IMR-90 (cell line): ENCODE measurements at regions not wholly inside any gene's neighbourhood (a gene's known extent, or its start where the extent isn't known, plus 50 kb on each side); places are given as distances from the start of the nearest gene placed in this dataset.

Experiments used
- ATAC-seq: fragments of 200-7000 bp; cut with Tn5 transposase; 2 replicates; pipeline ENCODE4 v1.9.1; 2020; ENCODE audit warnings: low read depth, mild to moderate bottlenecking, moderate library complexity
- BruUV-seq: library from RNA; stranded (reverse); fragments of 400-500 nt; replicated peaks from 2 replicates; lab custom pipeline; 2021; lab: Mats Ljungman, UMichigan
- CTCF ChIA-PET: fragments of 300-600 bp; formaldehyde crosslinking; extraction: SDS; loops from one replicate; lab custom pipeline; 2021; ENCODE audit warnings: antibody characterized with exemption; lab: Yijun Ruan, JAX
- POLR2A ChIA-PET: fragments of 300-600 bp; sonication (Branson Sonifier 250); formaldehyde crosslinking; loops from one replicate; lab custom pipeline; 2022; ENCODE audit warnings: antibody characterized with exemption; ENCODE audit not compliant: unreplicated experiment; lab: Charles Lee
- DNase-seq: peaks from one replicate; pipeline ENCODE4 v3.0.0; 2013
- H2AFZ ChIP-seq: replicated peaks from 2 replicates; pipeline ENCODE3; 2013; ENCODE audit warnings: low read length, mild to moderate bottlenecking; ENCODE audit not compliant: poor library complexity
- H2AK5ac ChIP-seq: 2 replicates; pipeline ENCODE4 v1.6.1; 2013; ENCODE audit warnings: low read depth, low read length, inconsistent platforms
- H2AK9ac ChIP-seq: replicated peaks from 2 replicates; pipeline ENCODE3; 2013; ENCODE audit warnings: mild to moderate bottlenecking, low read depth, low read length, moderate library complexity; ENCODE audit not compliant: poor library complexity
- H2BK120ac ChIP-seq: 2 replicates; pipeline ENCODE4 v1.6.1; 2013; ENCODE audit warnings: low read depth, low read length, inconsistent platforms
- H2BK15ac ChIP-seq: 3 replicates; pipeline ENCODE4 v1.6.1; 2013; ENCODE audit warnings: low read depth, low read length, inconsistent platforms
- H2BK20ac ChIP-seq: 2 replicates; pipeline ENCODE4 v1.6.1; 2013; ENCODE audit warnings: low read depth, mild to moderate bottlenecking, inconsistent platforms, low read length, moderate library complexity
- H2BK5ac ChIP-seq: 2 replicates; pipeline ENCODE4 v1.6.1; 2013; ENCODE audit warnings: mild to moderate bottlenecking, low read depth, low read length, inconsistent platforms; ENCODE audit not compliant: poor library complexity, severe bottlenecking
- H3K14ac ChIP-seq: replicated peaks from 2 replicates; pipeline ENCODE4 v1.6.1; 2013; ENCODE audit warnings: low read depth, low read length, inconsistent platforms
- H3K18ac ChIP-seq: 2 replicates; pipeline ENCODE4 v1.6.1; 2013; ENCODE audit warnings: low read depth, low read length, control low read depth
- H3K23ac ChIP-seq: 2 replicates; pipeline ENCODE4 v1.6.1; 2013; ENCODE audit warnings: low read depth, low read length, inconsistent platforms
- H3K27ac ChIP-seq: 2 replicates; pipeline ENCODE4 v1.5.1; 2013; ENCODE audit warnings: mild to moderate bottlenecking, control low read depth, low read length; ENCODE audit not compliant: insufficient read depth
- H3K27me3 ChIP-seq: 2 replicates; pipeline ENCODE4 v1.6.1; 2013; ENCODE audit warnings: low read length; ENCODE audit not compliant: control insufficient read depth, insufficient read depth
- H3K36me3 ChIP-seq: 2 replicates; pipeline ENCODE4 v1.6.1; 2013; ENCODE audit warnings: low read length, mixed read lengths; ENCODE audit not compliant: control insufficient read depth, insufficient read depth
- H3K4ac ChIP-seq: 2 replicates; pipeline ENCODE4 v1.6.1; 2013; ENCODE audit warnings: low read depth, low read length, inconsistent platforms
- H3K4me1 ChIP-seq: 2 replicates; pipeline ENCODE4 v1.6.1; 2013; ENCODE audit warnings: low read length, mixed read lengths; ENCODE audit not compliant: control insufficient read depth, insufficient read depth
- H3K4me2 ChIP-seq: 2 replicates; pipeline ENCODE4 v1.6.1; 2013; ENCODE audit warnings: low read depth, mild to moderate bottlenecking, control low read depth, low read length, moderate library complexity
- H3K4me3 ChIP-seq: 2 replicates; pipeline ENCODE4 v1.5.1; 2013; ENCODE audit warnings: low read depth, mild to moderate bottlenecking, control low read depth, low read length, moderate library complexity; ENCODE audit not compliant: insufficient read depth
- H3K56ac ChIP-seq: 2 replicates; pipeline ENCODE4 v1.6.1; 2013; ENCODE audit warnings: low read length, inconsistent platforms; ENCODE audit not compliant: insufficient read depth; ENCODE audit errors: extremely low read depth
- H3K79me1 ChIP-seq, 2 experiments: 2 replicates each; pipeline ENCODE4 v1.6.1; 2013; ENCODE audit warnings: low read length in 2 of 2, inconsistent platforms in 1 of 2, low read depth in 1 of 2
- H3K9ac ChIP-seq: 2 replicates; pipeline ENCODE4 v1.6.1; 2013; ENCODE audit warnings: low read depth, low read length, control low read depth
- H3K9me1 ChIP-seq: 2 replicates; pipeline ENCODE4 v1.6.1; 2013; ENCODE audit warnings: low read length, inconsistent platforms; ENCODE audit not compliant: insufficient read depth
- H3K9me3 ChIP-seq: 2 replicates; pipeline ENCODE4 v1.6.1; 2013; ENCODE audit warnings: low read length; ENCODE audit not compliant: control insufficient read depth, insufficient read depth
- H4K20me1 ChIP-seq: 2 replicates; pipeline ENCODE4 v1.6.1; 2013; ENCODE audit warnings: low read length, inconsistent platforms; ENCODE audit not compliant: insufficient read depth
- H4K5ac ChIP-seq: 2 replicates; pipeline ENCODE4 v1.6.1; 2013; ENCODE audit warnings: mild to moderate bottlenecking, low read depth, low read length, control low read depth
- H4K8ac ChIP-seq, 2 experiments: 2 replicates each; pipeline ENCODE4 v1.6.1; 2013; ENCODE audit warnings: low read depth in 2 of 2, low read length in 2 of 2, control low read depth in 1 of 2, inconsistent platforms in 1 of 2
- H4K91ac ChIP-seq: 2 replicates; pipeline ENCODE4 v1.6.1; 2013; ENCODE audit warnings: low read depth, low read length, inconsistent platforms; ENCODE audit not compliant: insufficient read depth
- BHLHE40 ChIP-seq: fragments of 150-350 bp; IDR thresholded peaks from 2 replicates; pipeline ENCODE4 v1.6.1; 2016; ENCODE audit warnings: mild to moderate bottlenecking, low read depth, low read length
- CEBPB ChIP-seq: IDR thresholded peaks from 2 replicates; pipeline ENCODE4 v1.6.1; 2012; ENCODE audit warnings: low read depth, low read length, improper control_type of control experiment
- ELK1 ChIP-seq: fragments of 150-350 bp; IDR thresholded peaks from 2 replicates; pipeline ENCODE4 v1.6.1; 2016; ENCODE audit warnings: low read depth, mild to moderate bottlenecking, low read length, moderate library complexity, borderline replicate concordance
- FOS ChIP-seq: fragments of 150-350 bp; IDR thresholded peaks from 2 replicates; pipeline ENCODE4 v1.6.1; 2016; ENCODE audit warnings: low read depth, low read length
- MAFK ChIP-seq: IDR thresholded peaks from 2 replicates; pipeline ENCODE4 v1.6.1; 2012; ENCODE audit warnings: low read depth, low read length, improper control_type of control experiment
- RAD21 ChIP-seq: IDR thresholded peaks from 2 replicates; pipeline ENCODE4 v1.6.1; 2012; ENCODE audit warnings: low read length, improper control_type of control experiment
- RCOR1 ChIP-seq: IDR thresholded peaks from 2 replicates; pipeline ENCODE4 v1.6.1; 2012; ENCODE audit warnings: mild to moderate bottlenecking, low read length, improper control_type of control experiment; ENCODE audit not compliant: insufficient replicate concordance
- RFX5 ChIP-seq: IDR thresholded peaks from 2 replicates; pipeline ENCODE4 v1.8.0; 2012; ENCODE audit warnings: low read depth, mild to moderate bottlenecking, low read length, moderate library complexity
- USF2 ChIP-seq: fragments of 150-350 bp; IDR thresholded peaks from 2 replicates; pipeline ENCODE4 v1.6.1; 2017; ENCODE audit warnings: mild to moderate bottlenecking, antibody characterized with exemption, low read length, low read depth
- WGBS, 2 experiments: methylation state at CpG; one replicate each; pipeline versions ENCODE4 v1.1.5 to v1.1.7; 2013; ENCODE audit warnings: missing lambda C conversion rate in 2 of 2; ENCODE audit not compliant: insufficient read length in 1 of 2; ENCODE audit errors: extremely low coverage in 2 of 2; 5-methylcytosine and 5-hydroxymethylcytosine counted together
- dilution Hi-C: fragments of 300-500 bp; cut with HindIII; formaldehyde crosslinking; loops from one replicate; pipeline ENCODE4 v1.14.3; 2018; ENCODE audit warnings: low sequenced_read_pairs; ENCODE audit not compliant: unreplicated experiment
- in situ Hi-C: fragments of 300-500 bp; cut with MboI; formaldehyde crosslinking; loops from 3 replicates; pipeline ENCODE4 v1.14.3; 2019; ENCODE audit warnings: low sequenced_read_pairs, inconsistent platforms, mixed read lengths
- intact Hi-C: fragments of 100-400 bp; cut with micrococcal nuclease; formaldehyde crosslinking; loops from 2 replicates; pipeline ENCODE4 v1.10.0; 2022

- no peak overlapping the region for H3K9ac ChIP-seq
- no peak overlapping the region for H3K4me2 ChIP-seq
- no peak overlapping the region for H2AK5ac ChIP-seq
- H2BK20ac ChIP-seq: no peak overlapping the region
- H3K9me3 ChIP-seq: no peaks in the 10 kb centered on the region
- dilution Hi-C loops: no loop called here
- DNase-seq: no peak
- H4K91ac ChIP-seq: no peak overlapping the region
- ChIA-PET POLR2A (no interaction called here), CTCF (no interaction called here)
- no peak overlapping the region for H3K4ac ChIP-seq
- no peak overlapping the region for H3K14ac ChIP-seq
- no peak overlapping the region for H3K23ac ChIP-seq
- H2BK5ac ChIP-seq: no peak overlapping the region
- no TSS peak for BruUV-seq
- H3K27me3 ChIP-seq: no peaks in the 10 kb centered on the region
- no peaks in the 10 kb centered on the region for H3K79me1 ChIP-seq
- TF ChIP-seq BHLHE40: no peak
- TF ChIP-seq RAD21: no peak
- TF ChIP-seq ELK1: no peak
- TF ChIP-seq FOS: no peak
- no peak for TF ChIP-seq USF2
- no peak for TF ChIP-seq CEBPB
- TF ChIP-seq RFX5: no peak
- TF ChIP-seq MAFK: no peak
- no peak for TF ChIP-seq RCOR1
- no peaks in the 10 kb centered on the region for H4K20me1 ChIP-seq
- no peak for ATAC-seq
- no peak overlapping the region for H3K18ac ChIP-seq
- no peak overlapping the region for H2BK120ac ChIP-seq
- H3K4me1 ChIP-seq: no peaks in the 10 kb centered on the region
- no peak overlapping the region for H4K8ac ChIP-seq
- intact Hi-C loops: no loop called here
- H3K27ac ChIP-seq: no peak overlapping the region
- no peak overlapping the region for H4K5ac ChIP-seq
- no peak overlapping the region for H2AK9ac ChIP-seq
- no peaks in the 10 kb centered on the region for H3K9me1 ChIP-seq
- no peak overlapping the region for H3K56ac ChIP-seq
- in situ Hi-C loops: no loop called here
- H2AFZ ChIP-seq: no peak overlapping the region
- H2BK15ac ChIP-seq: no peak overlapping the region
- no CpG with 5 or more reads among the region's 1 CpG for WGBS, 2 experiments
- H3K4me3 ChIP-seq: no peak overlapping the region
- H3K36me3 ChIP-seq: no peaks in the 10 kb centered on the region
These were observed 571.1 kb downstream of the PCDH7 start for GRCh38 chr4:31291238-31291637.
